ENCODE measurements at regions not wholly inside any gene's neighbourhood (a gene's known extent, or its start where the extent isn't known, plus 50 kb on each side); places are given as distances from the start of the nearest gene placed in this dataset.

- H3K9ac ChIP-seq (ENCODE audit: low read depth, low read length) = no peak overlapping the region
- no peak overlapping the region for H3K27ac ChIP-seq (ENCODE audit: low read length)
- no peaks in the 10 kb centered on the region for H3K4me1 ChIP-seq (ENCODE audit: insufficient read depth, low read length)
- no peaks in the 10 kb centered on the region for H3K27me3 ChIP-seq (ENCODE audit: insufficient read depth, low read length, poor library complexity)
- H3K4me2 ChIP-seq (ENCODE audit: insufficient read depth, low read length) = no peak overlapping the region
- no peaks in the 10 kb centered on the region for H3K79me2 ChIP-seq (ENCODE audit: insufficient read depth, low read length)
- no peaks in the 10 kb centered on the region for H3K9me3 ChIP-seq (ENCODE audit: insufficient read depth, low read length, severe bottlenecking)
- TF ChIP-seq EZH2 (IDR thresholded peaks at IDR 0.05; ENCODE audit: borderline replicate concordance, low read depth, low read length, severe bottlenecking) (no peak), CTCF (IDR thresholded peaks at IDR 0.05; ENCODE audit: borderline replicate concordance, extremely low read depth, low read length, poor library complexity, severe bottlenecking) (no peak)
- H4K20me1 ChIP-seq (ENCODE audit: insufficient read depth, low read length) = no peaks in the 10 kb centered on the region
- no peak for DNase-seq
- no peak overlapping the region for H3K4me3 ChIP-seq (ENCODE audit: low read depth in 1 of 2, low read length in 2 of 2)
- no peak overlapping the region for H2AFZ ChIP-seq (ENCODE audit: low read depth, low read length)
- H3K36me3 ChIP-seq (ENCODE audit: insufficient read depth, low read length) = no peaks in the 10 kb centered on the region
- no peak for ATAC-seq (ENCODE audit: insufficient read depth, low read depth)
These were observed 74.8 kb downstream of the SLIT2 start for GRCh38 chr4:20326460-20326859.

- Histone ChIP-seq H3K4me1 (ENCODE audit: insufficient read depth, low read length) (no peaks in the 10 kb centered on the region), H3K27me3 (ENCODE audit: insufficient read depth, low read length, poor library complexity) (no peaks in the 10 kb centered on the region), H3K9me3 (ENCODE audit: insufficient read depth, low read length, severe bottlenecking) (no peaks in the 10 kb centered on the region), H3K27ac (ENCODE audit: low read length) (no peak overlapping the region), H2AFZ (ENCODE audit: low read depth, low read length) (no peak overlapping the region), H3K79me2 (ENCODE audit: insufficient read depth, low read length) (no peaks in the 10 kb centered on the region), H3K36me3 (ENCODE audit: insufficient read depth, low read length) (no peaks in the 10 kb centered on the region), H3K4me3 (ENCODE audit: low read depth in 1 of 2, low read length in 2 of 2) (no peak overlapping the region), H3K9ac (ENCODE audit: low read depth, low read length) (no peak overlapping the region), H4K20me1 (ENCODE audit: insufficient read depth, low read length) (no peaks in the 10 kb centered on the region), H3K4me2 (ENCODE audit: insufficient read depth, low read length) (no peak overlapping the region)
- TF ChIP-seq CTCF (IDR thresholded peaks at IDR 0.05; ENCODE audit: borderline replicate concordance, extremely low read depth, low read length, poor library complexity, severe bottlenecking) (no peak), EZH2 (IDR thresholded peaks at IDR 0.05; ENCODE audit: borderline replicate concordance, low read depth, low read length, severe bottlenecking) (no peak)
- ATAC-seq (ENCODE audit: insufficient read depth, low read depth) (no peak), DNase-seq (no peak)
These were observed 75.3 kb downstream of the SLIT2 start for GRCh38 chr4:20326977-20327376.

GRCh38 chr4:20327808-20328207, 76.1 kb downstream of the SLIT2 start:
- H3K27ac ChIP-seq (ENCODE audit: low read length) = no peak overlapping the region
- H3K9me3 ChIP-seq (ENCODE audit: insufficient read depth, low read length, severe bottlenecking) = no peaks in the 10 kb centered on the region
- no peaks in the 10 kb centered on the region for H3K4me1 ChIP-seq (ENCODE audit: insufficient read depth, low read length)
- H3K4me2 ChIP-seq (ENCODE audit: insufficient read depth, low read length) = no peak overlapping the region
- no peak overlapping the region for H2AFZ ChIP-seq (ENCODE audit: low read depth, low read length)
- no peaks in the 10 kb centered on the region for H3K36me3 ChIP-seq (ENCODE audit: insufficient read depth, low read length)
- H4K20me1 ChIP-seq (ENCODE audit: insufficient read depth, low read length) = no peaks in the 10 kb centered on the region
- no peak overlapping the region for H3K4me3 ChIP-seq (ENCODE audit: low read depth in 1 of 2, low read length in 2 of 2)
- no peak for DNase-seq
- H3K9ac ChIP-seq (ENCODE audit: low read depth, low read length) = no peak overlapping the region
- H3K79me2 ChIP-seq (ENCODE audit: insufficient read depth, low read length) = no peaks in the 10 kb centered on the region
- H3K27me3 ChIP-seq (ENCODE audit: insufficient read depth, low read length, poor library complexity) = no peaks in the 10 kb centered on the region
- TF ChIP-seq EZH2 (IDR thresholded peaks at IDR 0.05; ENCODE audit: borderline replicate concordance, low read depth, low read length, severe bottlenecking) (no peak), CTCF (IDR thresholded peaks at IDR 0.05; ENCODE audit: borderline replicate concordance, extremely low read depth, low read length, poor library complexity, severe bottlenecking) (no peak)
- no peak for ATAC-seq (ENCODE audit: insufficient read depth, low read depth)

- no peak for DNase-seq
- H3K4me3 ChIP-seq (ENCODE audit: low read depth in 1 of 2, low read length in 2 of 2) = no peak overlapping the region
- no peaks in the 10 kb centered on the region for H3K4me1 ChIP-seq (ENCODE audit: insufficient read depth, low read length)
- TF ChIP-seq CTCF (IDR thresholded peaks at IDR 0.05; ENCODE audit: borderline replicate concordance, extremely low read depth, low read length, poor library complexity, severe bottlenecking) (no peak), EZH2 (IDR thresholded peaks at IDR 0.05; ENCODE audit: borderline replicate concordance, low read depth, low read length, severe bottlenecking) (no peak)
- no peaks in the 10 kb centered on the region for H3K79me2 ChIP-seq (ENCODE audit: insufficient read depth, low read length)
- no peaks in the 10 kb centered on the region for H3K9me3 ChIP-seq (ENCODE audit: insufficient read depth, low read length, severe bottlenecking)
- H2AFZ ChIP-seq (ENCODE audit: low read depth, low read length) = no peak overlapping the region
- H3K9ac ChIP-seq (ENCODE audit: low read depth, low read length) = no peak overlapping the region
- ATAC-seq (ENCODE audit: insufficient read depth, low read depth) = no peak
- H3K27me3 ChIP-seq (ENCODE audit: insufficient read depth, low read length, poor library complexity) = no peaks in the 10 kb centered on the region
- no peaks in the 10 kb centered on the region for H4K20me1 ChIP-seq (ENCODE audit: insufficient read depth, low read length)
- no peak overlapping the region for H3K4me2 ChIP-seq (ENCODE audit: insufficient read depth, low read length)
- H3K27ac ChIP-seq (ENCODE audit: low read length) = no peak overlapping the region
- H3K36me3 ChIP-seq (ENCODE audit: insufficient read depth, low read length) = no peaks in the 10 kb centered on the region
These were observed 79.9 kb downstream of the SLIT2 start for GRCh38 chr4:20331642-20332041.

All from DND-41 (cell line).